GM18502 (cell line): ENCODE measurements at regions not wholly inside any gene's neighbourhood (a gene's known extent, or its start where the extent isn't known, plus 50 kb on each side); places are given as distances from the start of the nearest gene placed in this dataset.

Experiments
- ATAC-seq: cut with Tn5 transposase; IDR thresholded peaks from one replicate; pipeline ENCODE4 v1.9.1; 2021; ENCODE audit warnings: mild to moderate bottlenecking; ENCODE audit not compliant: unreplicated experiment, poor library complexity

- no peak for ATAC-seq
Measured at GRCh38 chr4:54800831-54801530, 143.2 kb downstream of the KIT start.

GRCh38 chr4:54794579-54794978, 136.8 kb downstream of the KIT start:
- ATAC-seq = no peak

DNA sequence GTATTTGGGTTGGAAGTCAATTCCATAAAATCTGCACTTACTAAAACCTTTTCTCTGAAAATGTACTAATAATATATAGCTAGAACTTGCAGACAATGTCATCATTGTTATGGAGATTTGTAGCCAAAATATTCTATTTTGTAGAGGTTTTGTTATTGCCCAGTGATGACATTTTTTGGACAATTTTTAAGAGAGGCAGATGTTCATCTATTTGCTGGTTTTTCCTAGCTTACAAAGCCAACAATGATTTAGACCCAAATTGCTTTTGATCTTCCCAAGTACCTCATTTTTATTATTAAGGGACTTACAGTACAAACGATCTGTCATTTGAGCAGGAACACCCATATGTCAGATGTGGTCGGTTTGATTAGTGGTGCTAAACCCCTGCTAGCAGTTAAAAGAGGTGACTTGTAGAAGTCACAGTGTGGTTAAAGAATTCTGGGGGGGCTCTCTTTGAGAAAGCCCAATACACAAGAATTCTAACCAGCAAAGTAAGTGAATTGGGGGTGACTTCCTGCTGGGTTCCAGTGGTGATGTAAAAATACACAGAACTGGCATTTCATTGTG, 136.2 kb downstream of the KIT start:
- no peak for ATAC-seq
